ENCODE measurements at regions not wholly inside any gene's neighbourhood (a gene's known extent, or its start where the extent isn't known, plus 50 kb on each side); places are given as distances from the start of the nearest gene placed in this dataset.
A peak's percentile ranks its signal among the peaks of the same experiment; 100 is the strongest.

- Histone ChIP-seq H3K9me3 (no peaks in the 10 kb centered on the region), H3K27me3 (replicated peaks; ENCODE audit: insufficient read depth) (no peaks in the 10 kb centered on the region), H3K27ac (peak overlapping the region in 1 of 2 donors; percentile 46), H3K4me3 (no peak overlapping the region), H3K36me3 (no peaks in the 10 kb centered on the region), H3K4me1 (replicated peaks) (peaks cover 10% of the 10 kb centered on the region)
- intact Hi-C loops (cut with DNase I), result loop anchor here (2.0 to 10.0 kb wide), 3 partner anchors 180 to 632 kb away; partner anchors contain the start of gene GASK1B
- no peak for DNase-seq (ENCODE audit: low spot score)
- peak; percentile 25 for TF ChIP-seq POLR2AphosphoS5 (IDR thresholded peaks at IDR 0.05)
- no peak for TF ChIP-seq POLR2A (IDR thresholded peaks at IDR 0.05)
- TF ChIP-seq, protein P1, sequence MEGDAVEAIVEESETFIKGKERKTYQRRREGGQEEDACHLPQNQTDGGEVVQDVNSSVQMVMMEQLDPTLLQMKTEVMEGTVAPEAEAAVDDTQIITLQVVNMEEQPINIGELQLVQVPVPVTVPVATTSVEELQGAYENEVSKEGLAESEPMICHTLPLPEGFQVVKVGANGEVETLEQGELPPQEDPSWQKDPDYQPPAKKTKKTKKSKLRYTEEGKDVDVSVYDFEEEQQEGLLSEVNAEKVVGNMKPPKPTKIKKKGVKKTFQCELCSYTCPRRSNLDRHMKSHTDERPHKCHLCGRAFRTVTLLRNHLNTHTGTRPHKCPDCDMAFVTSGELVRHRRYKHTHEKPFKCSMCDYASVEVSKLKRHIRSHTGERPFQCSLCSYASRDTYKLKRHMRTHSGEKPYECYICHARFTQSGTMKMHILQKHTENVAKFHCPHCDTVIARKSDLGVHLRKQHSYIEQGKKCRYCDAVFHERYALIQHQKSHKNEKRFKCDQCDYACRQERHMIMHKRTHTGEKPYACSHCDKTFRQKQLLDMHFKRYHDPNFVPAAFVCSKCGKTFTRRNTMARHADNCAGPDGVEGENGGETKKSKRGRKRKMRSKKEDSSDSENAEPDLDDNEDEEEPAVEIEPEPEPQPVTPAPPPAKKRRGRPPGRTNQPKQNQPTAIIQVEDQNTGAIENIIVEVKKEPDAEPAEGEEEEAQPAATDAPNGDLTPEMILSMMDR (IDR thresholded peaks at IDR 0.05), result no peak
- WGBS, result 61% methylated on average over 4 of the region's 4 CpGs
These were observed 179.6 kb downstream of the GASK1B start for GRCh38 chr4:157992948-157993839.

GRCh38 chr4:157992038-157992705 is 180.7 kb downstream of the GASK1B start:
- Histone ChIP-seq H3K36me3 (no peaks in the 10 kb centered on the region), H3K27me3 (replicated peaks; ENCODE audit: insufficient read depth) (no peaks in the 10 kb centered on the region), H3K4me3 (no peak overlapping the region), H3K9me3 (no peaks in the 10 kb centered on the region), H3K27ac (peak overlapping the region; percentile 35 to 46), H3K4me1 (replicated peaks) (peaks cover 10% of the 10 kb centered on the region)
- TF ChIP-seq, protein P1 (IDR thresholded peaks at IDR 0.05), result peak; percentile 63 to 87 (median 82)
- TF ChIP-seq POLR2A (IDR thresholded peaks at IDR 0.05) (no peak), POLR2AphosphoS5 (IDR thresholded peaks at IDR 0.05) (peak; percentile 41)
- peak; percentile 79 for DNase-seq (ENCODE audit: low spot score)
- intact Hi-C loops (cut with DNase I), result loop anchor here (2.0 to 10.0 kb wide), 3 partner anchors 181 to 633 kb away; partner anchors contain the start of gene GASK1B
- 19% methylated on average over 6 of the region's 6 CpGs for WGBS

DNA sequence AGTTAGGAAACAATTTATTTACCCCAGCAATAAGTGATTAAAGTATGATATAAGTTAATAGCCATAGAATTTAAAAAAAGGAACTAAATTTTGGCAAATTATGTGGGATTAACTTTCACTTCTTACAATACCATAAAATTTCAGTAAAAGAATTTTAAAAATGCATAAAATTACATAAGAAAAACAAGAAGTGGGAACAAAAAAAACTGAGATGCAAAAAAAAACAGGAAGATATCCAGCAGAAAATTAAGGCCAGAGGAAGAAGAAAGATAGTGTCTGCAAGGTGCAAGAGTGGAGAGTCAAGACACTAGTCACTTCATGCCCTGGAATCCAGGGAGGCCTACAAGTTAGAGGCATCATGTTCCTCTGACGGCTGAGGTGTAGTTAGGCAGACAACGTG is 184.2 kb downstream of the GASK1B start:
- intact Hi-C loops (cut with DNase I), result no loop called here
- TF ChIP-seq, protein P1 (IDR thresholded peaks at IDR 0.05), result no peak
- no peak for TF ChIP-seq POLR2AphosphoS5 (IDR thresholded peaks at IDR 0.05)
- TF ChIP-seq POLR2A (IDR thresholded peaks at IDR 0.05), result no peak
- Histone ChIP-seq H3K4me3 (no peak overlapping the region), H3K9me3 (no peaks in the 10 kb centered on the region), H3K27ac (no peak overlapping the region), H3K4me1 (replicated peaks) (no peaks in the 10 kb centered on the region), H3K36me3 (no peaks in the 10 kb centered on the region), H3K27me3 (replicated peaks; ENCODE audit: insufficient read depth) (no peaks in the 10 kb centered on the region)
- DNase-seq (ENCODE audit: low spot score), result no peak
- WGBS, result 79% methylated on average over 2 of the region's 2 CpGs

GRCh38 chr4:157984285-157984911 is 188.4 kb downstream of the GASK1B start:
- no peak overlapping the region for H3K27ac ChIP-seq
- TF ChIP-seq POLR2AphosphoS5 (IDR thresholded peaks at IDR 0.05) (no peak), POLR2A (IDR thresholded peaks at IDR 0.05) (no peak)
- no peaks in the 10 kb centered on the region for H3K27me3 ChIP-seq (replicated peaks; ENCODE audit: insufficient read depth)
- no peaks in the 10 kb centered on the region for H3K36me3 ChIP-seq
- no peaks in the 10 kb centered on the region for H3K4me1 ChIP-seq (replicated peaks)
- DNase-seq (ENCODE audit: low spot score), result no peak
- no peaks in the 10 kb centered on the region for H3K9me3 ChIP-seq
- 72% methylated on average over 4 of the region's 4 CpGs for WGBS
- intact Hi-C loops (cut with DNase I), result no loop called here
- H3K4me3 ChIP-seq, result no peak overlapping the region

GRCh38 chr4:157983300-157983699 is 189.5 kb downstream of the GASK1B start:
- no peak for TF ChIP-seq POLR2A (IDR thresholded peaks at IDR 0.05)
- no peak for TF ChIP-seq POLR2AphosphoS5 (IDR thresholded peaks at IDR 0.05)
- TF ChIP-seq, protein P1 (IDR thresholded peaks at IDR 0.05), result no peak
- Histone ChIP-seq H3K36me3 (no peaks in the 10 kb centered on the region), H3K4me1 (replicated peaks) (no peaks in the 10 kb centered on the region), H3K27me3 (replicated peaks; ENCODE audit: insufficient read depth) (no peaks in the 10 kb centered on the region), H3K4me3 (no peak overlapping the region), H3K9me3 (no peaks in the 10 kb centered on the region), H3K27ac (no peak overlapping the region)
- 82% methylated on average over 6 of the region's 6 CpGs for WGBS
- DNase-seq (ENCODE audit: low spot score), result no peak
- intact Hi-C loops (cut with DNase I), result no loop called here

Data from prostate gland (tissue), 2 donors.